GM23338 (cell line): ENCODE measurements at regions not wholly inside any gene's neighbourhood (a gene's known extent, or its start where the extent isn't known, plus 50 kb on each side); places are given as distances from the start of the nearest gene placed in this dataset.

ENCODE experiments used
- ATAC-seq: fragments of 200-7000 bp; cut with Tn5 transposase; 3 replicates; pipeline ENCODE4 v1.9.1; 2020
- DNase-seq: peaks from one replicate; pipeline ENCODE4 v3.0.0-alpha.2; 2015; ENCODE audit warnings: low spot score
- H2AFZ ChIP-seq: fragments of 200-600 bp; sonication (generic); 2 replicates; pipeline ENCODE4 v1.8.0; 2016; ENCODE audit warnings: antibody characterized with exemption, mild to moderate bottlenecking, moderate library complexity
- H3F3A ChIP-seq: fragments of 200-600 bp; sonication (generic); replicated peaks from 2 replicates; pipeline ENCODE4 v1.8.0; 2017; ENCODE audit warnings: antibody characterized with exemption, mixed run types, low read depth
- H3K27ac ChIP-seq: fragments of 200-600 bp; sonication (generic); 2 replicates; pipeline ENCODE4 v1.6.1; 2016; ENCODE audit warnings: low read depth
- H3K27me3 ChIP-seq: fragments of 200-600 bp; sonication (generic); 2 replicates; pipeline ENCODE4 v1.8.0; 2016; ENCODE audit warnings: mild to moderate bottlenecking, mixed run types, moderate library complexity; ENCODE audit not compliant: insufficient read depth
- H3K36me3 ChIP-seq: fragments of 200-600 bp; sonication (generic); 2 replicates; pipeline ENCODE4 v1.8.0; 2016; ENCODE audit warnings: mild to moderate bottlenecking; ENCODE audit not compliant: insufficient read depth
- H3K4me1 ChIP-seq: fragments of 200-600 bp; sonication (generic); 2 replicates; pipeline ENCODE4 v1.8.0; 2016; ENCODE audit warnings: mild to moderate bottlenecking, moderate library complexity; ENCODE audit not compliant: insufficient read depth
- H3K4me2 ChIP-seq: fragments of 200-600 bp; sonication (generic); 2 replicates; pipeline ENCODE4 v1.7.1; 2017; ENCODE audit warnings: mixed run types
- H3K4me3 ChIP-seq: fragments of 200-600 bp; sonication (generic); 2 replicates; pipeline ENCODE4 v1.6.1; 2016; ENCODE audit warnings: mixed run types
- H3K79me2 ChIP-seq: fragments of 200-600 bp; sonication (generic); replicated peaks from 2 replicates; pipeline ENCODE4 v1.8.0; 2017; ENCODE audit warnings: mild to moderate bottlenecking; ENCODE audit not compliant: insufficient read depth
- H3K9me2 ChIP-seq: fragments of 200-600 bp; sonication (generic); 2 replicates; pipeline ENCODE4 v1.8.0; 2017; ENCODE audit not compliant: insufficient read depth
- H4K20me1 ChIP-seq: fragments of 200-600 bp; sonication (generic); replicated peaks from 2 replicates; pipeline ENCODE4 v1.8.0; 2017; ENCODE audit warnings: mild to moderate bottlenecking; ENCODE audit not compliant: insufficient read depth
- H3K27ac Mint-ChIP-seq: 2 replicates; pipeline ENCODE4 v1.8.0; 2020; ENCODE audit warnings: inconsistent platforms, mild to moderate bottlenecking, moderate library complexity, mixed read lengths
- H3K27me3 Mint-ChIP-seq: 3 replicates; pipeline ENCODE4 v1.8.0; 2022; ENCODE audit warnings: low read depth, mild to moderate bottlenecking, moderate library complexity, mixed read lengths, inconsistent platforms; ENCODE audit not compliant: insufficient read depth, poor library complexity
- H3K36me3 Mint-ChIP-seq: 3 replicates; pipeline ENCODE4 v1.8.0; 2021; ENCODE audit warnings: low read depth, mild to moderate bottlenecking, inconsistent platforms, moderate library complexity, mixed read lengths
- H3K4me1 Mint-ChIP-seq: 3 replicates; pipeline ENCODE4 v1.8.0; 2020; ENCODE audit warnings: mild to moderate bottlenecking, inconsistent platforms, mixed read lengths
- H3K4me3 Mint-ChIP-seq: 3 replicates; pipeline ENCODE4 v1.8.0; 2021; ENCODE audit warnings: moderate library complexity, mild to moderate bottlenecking, inconsistent platforms, mixed read lengths
- H3K9me3 Mint-ChIP-seq: 3 replicates; pipeline ENCODE4 v1.8.0; 2020; ENCODE audit warnings: moderate library complexity, mild to moderate bottlenecking, inconsistent platforms, mixed read lengths
- CREB1 ChIP-seq: fragments of 250-450 bp; sonication (Bioruptor Pico); IDR thresholded peaks from 2 replicates; pipeline ENCODE4 v1.5.0; 2020; ENCODE audit warnings: low read depth, mild to moderate bottlenecking, moderate library complexity
- EZH2 ChIP-seq: fragments of 200-600 bp; sonication (generic); IDR thresholded peaks from one replicate; pipeline ENCODE4 v1.8.0; 2017; ENCODE audit warnings: antibody characterized with exemption, mild to moderate bottlenecking, low read depth; ENCODE audit not compliant: unreplicated experiment
- EZH2phosphoT487 ChIP-seq: fragments of 200-600 bp; sonication (generic); IDR thresholded peaks from one replicate; pipeline ENCODE4 v1.8.1; 2018; ENCODE audit warnings: antibody characterized with exemption; ENCODE audit not compliant: unreplicated experiment
- JUNB ChIP-seq: IDR thresholded peaks from one replicate; pipeline ENCODE4 v1.6.1; 2016; ENCODE audit warnings: antibody characterized with exemption; ENCODE audit not compliant: unreplicated experiment
- NANOG ChIP-seq: IDR thresholded peaks from 2 replicates; pipeline ENCODE4 v1.6.1; 2016; ENCODE audit warnings: antibody characterized with exemption, borderline replicate concordance
- POLR2AphosphoS5 ChIP-seq: IDR thresholded peaks from 2 replicates; pipeline ENCODE4 v1.6.1; 2016; ENCODE audit warnings: antibody characterized with exemption, low read depth
- STAT1 ChIP-seq: IDR thresholded peaks from one replicate; pipeline ENCODE4 v1.6.1; 2016; ENCODE audit warnings: antibody characterized with exemption; ENCODE audit not compliant: unreplicated experiment
- ZNF114 ChIP-seq: fragments of 250-450 bp; sonication (Bioruptor Pico); IDR thresholded peaks from 2 replicates; pipeline ENCODE4 v1.5.0; 2020; ENCODE audit warnings: mild to moderate bottlenecking, moderate library complexity
- ZNF331 ChIP-seq: fragments of 250-450 bp; sonication (Bioruptor Pico); IDR thresholded peaks from 2 replicates; pipeline ENCODE4 v1.5.0; 2020; ENCODE audit warnings: low read depth, mild to moderate bottlenecking, moderate library complexity
- TF ChIP-seq, protein P1 (sequence below): IDR thresholded peaks from 2 replicates; pipeline ENCODE4 v1.6.1; 2016; ENCODE audit warnings: antibody characterized with exemption
- TF ChIP-seq, protein P2 (sequence below): fragments of 250-450 bp; sonication (Bioruptor Pico); IDR thresholded peaks from 2 replicates; pipeline ENCODE4 v1.5.0; 2020; ENCODE audit warnings: mild to moderate bottlenecking, moderate library complexity
- TF ChIP-seq, protein P3 (sequence below), 2 experiments: fragments of 200-600 bp in 1 of 2; sonication (generic) in 1 of 2; conservative IDR thresholded peaks; 2 replicates each; pipeline versions ENCODE4 v1.5.1 to v1.6.1; 2016 to 2017; ENCODE audit warnings: antibody characterized with exemption in 2 of 2, low read depth in 2 of 2, mild to moderate bottlenecking in 2 of 2, moderate library complexity in 1 of 2
- TF ChIP-seq, protein P4 (sequence below): IDR thresholded peaks from one replicate; pipeline ENCODE4 v1.6.1; 2018; ENCODE audit warnings: antibody characterized with exemption; ENCODE audit not compliant: unreplicated experiment

DNA sequence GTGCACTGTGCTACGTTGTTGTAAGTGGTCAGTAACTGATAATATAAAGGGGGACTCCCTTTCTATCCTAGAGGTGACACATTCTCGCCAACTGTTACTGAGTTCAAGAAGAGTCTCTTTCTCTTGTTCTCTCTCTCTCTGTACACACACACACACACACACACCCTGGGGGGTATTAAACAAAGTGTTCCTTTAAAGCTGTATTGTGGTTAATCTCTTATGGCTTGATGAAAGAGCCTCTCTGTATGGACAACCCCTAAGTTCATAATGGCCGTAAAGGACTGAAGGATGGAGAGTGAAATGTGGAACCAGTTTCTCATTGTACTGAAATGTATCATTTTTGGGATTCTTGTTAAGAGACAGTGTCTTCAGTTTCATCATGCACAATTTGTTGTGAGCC is 145.2 kb upstream of the BMPER start:
- H3K27me3 ChIP-seq: no peaks in the 10 kb centered on the region
- Mint-ChIP-seq H3K9me3 (no peaks in the 10 kb centered on the region), H3K4me1 (peaks cover 14% of the 10 kb centered on the region), H3K27ac (no peak overlapping the region), H3K27me3 (no peaks in the 10 kb centered on the region), H3K4me3 (no peak overlapping the region), H3K36me3 (no peaks in the 10 kb centered on the region)
- no peaks in the 10 kb centered on the region for H3K9me2 ChIP-seq
- no peaks in the 10 kb centered on the region for H3F3A ChIP-seq
- H3K4me3 ChIP-seq: no peak overlapping the region
- no peak for DNase-seq
- no peaks in the 10 kb centered on the region for H4K20me1 ChIP-seq
- H3K4me2 ChIP-seq: no peak overlapping the region
- no peak overlapping the region for H2AFZ ChIP-seq
- TF ChIP-seq, protein P1, sequence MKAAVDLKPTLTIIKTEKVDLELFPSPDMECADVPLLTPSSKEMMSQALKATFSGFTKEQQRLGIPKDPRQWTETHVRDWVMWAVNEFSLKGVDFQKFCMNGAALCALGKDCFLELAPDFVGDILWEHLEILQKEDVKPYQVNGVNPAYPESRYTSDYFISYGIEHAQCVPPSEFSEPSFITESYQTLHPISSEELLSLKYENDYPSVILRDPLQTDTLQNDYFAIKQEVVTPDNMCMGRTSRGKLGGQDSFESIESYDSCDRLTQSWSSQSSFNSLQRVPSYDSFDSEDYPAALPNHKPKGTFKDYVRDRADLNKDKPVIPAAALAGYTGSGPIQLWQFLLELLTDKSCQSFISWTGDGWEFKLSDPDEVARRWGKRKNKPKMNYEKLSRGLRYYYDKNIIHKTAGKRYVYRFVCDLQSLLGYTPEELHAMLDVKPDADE: no peak
- TF ChIP-seq EZH2: no peak
- TF ChIP-seq, protein P2, sequence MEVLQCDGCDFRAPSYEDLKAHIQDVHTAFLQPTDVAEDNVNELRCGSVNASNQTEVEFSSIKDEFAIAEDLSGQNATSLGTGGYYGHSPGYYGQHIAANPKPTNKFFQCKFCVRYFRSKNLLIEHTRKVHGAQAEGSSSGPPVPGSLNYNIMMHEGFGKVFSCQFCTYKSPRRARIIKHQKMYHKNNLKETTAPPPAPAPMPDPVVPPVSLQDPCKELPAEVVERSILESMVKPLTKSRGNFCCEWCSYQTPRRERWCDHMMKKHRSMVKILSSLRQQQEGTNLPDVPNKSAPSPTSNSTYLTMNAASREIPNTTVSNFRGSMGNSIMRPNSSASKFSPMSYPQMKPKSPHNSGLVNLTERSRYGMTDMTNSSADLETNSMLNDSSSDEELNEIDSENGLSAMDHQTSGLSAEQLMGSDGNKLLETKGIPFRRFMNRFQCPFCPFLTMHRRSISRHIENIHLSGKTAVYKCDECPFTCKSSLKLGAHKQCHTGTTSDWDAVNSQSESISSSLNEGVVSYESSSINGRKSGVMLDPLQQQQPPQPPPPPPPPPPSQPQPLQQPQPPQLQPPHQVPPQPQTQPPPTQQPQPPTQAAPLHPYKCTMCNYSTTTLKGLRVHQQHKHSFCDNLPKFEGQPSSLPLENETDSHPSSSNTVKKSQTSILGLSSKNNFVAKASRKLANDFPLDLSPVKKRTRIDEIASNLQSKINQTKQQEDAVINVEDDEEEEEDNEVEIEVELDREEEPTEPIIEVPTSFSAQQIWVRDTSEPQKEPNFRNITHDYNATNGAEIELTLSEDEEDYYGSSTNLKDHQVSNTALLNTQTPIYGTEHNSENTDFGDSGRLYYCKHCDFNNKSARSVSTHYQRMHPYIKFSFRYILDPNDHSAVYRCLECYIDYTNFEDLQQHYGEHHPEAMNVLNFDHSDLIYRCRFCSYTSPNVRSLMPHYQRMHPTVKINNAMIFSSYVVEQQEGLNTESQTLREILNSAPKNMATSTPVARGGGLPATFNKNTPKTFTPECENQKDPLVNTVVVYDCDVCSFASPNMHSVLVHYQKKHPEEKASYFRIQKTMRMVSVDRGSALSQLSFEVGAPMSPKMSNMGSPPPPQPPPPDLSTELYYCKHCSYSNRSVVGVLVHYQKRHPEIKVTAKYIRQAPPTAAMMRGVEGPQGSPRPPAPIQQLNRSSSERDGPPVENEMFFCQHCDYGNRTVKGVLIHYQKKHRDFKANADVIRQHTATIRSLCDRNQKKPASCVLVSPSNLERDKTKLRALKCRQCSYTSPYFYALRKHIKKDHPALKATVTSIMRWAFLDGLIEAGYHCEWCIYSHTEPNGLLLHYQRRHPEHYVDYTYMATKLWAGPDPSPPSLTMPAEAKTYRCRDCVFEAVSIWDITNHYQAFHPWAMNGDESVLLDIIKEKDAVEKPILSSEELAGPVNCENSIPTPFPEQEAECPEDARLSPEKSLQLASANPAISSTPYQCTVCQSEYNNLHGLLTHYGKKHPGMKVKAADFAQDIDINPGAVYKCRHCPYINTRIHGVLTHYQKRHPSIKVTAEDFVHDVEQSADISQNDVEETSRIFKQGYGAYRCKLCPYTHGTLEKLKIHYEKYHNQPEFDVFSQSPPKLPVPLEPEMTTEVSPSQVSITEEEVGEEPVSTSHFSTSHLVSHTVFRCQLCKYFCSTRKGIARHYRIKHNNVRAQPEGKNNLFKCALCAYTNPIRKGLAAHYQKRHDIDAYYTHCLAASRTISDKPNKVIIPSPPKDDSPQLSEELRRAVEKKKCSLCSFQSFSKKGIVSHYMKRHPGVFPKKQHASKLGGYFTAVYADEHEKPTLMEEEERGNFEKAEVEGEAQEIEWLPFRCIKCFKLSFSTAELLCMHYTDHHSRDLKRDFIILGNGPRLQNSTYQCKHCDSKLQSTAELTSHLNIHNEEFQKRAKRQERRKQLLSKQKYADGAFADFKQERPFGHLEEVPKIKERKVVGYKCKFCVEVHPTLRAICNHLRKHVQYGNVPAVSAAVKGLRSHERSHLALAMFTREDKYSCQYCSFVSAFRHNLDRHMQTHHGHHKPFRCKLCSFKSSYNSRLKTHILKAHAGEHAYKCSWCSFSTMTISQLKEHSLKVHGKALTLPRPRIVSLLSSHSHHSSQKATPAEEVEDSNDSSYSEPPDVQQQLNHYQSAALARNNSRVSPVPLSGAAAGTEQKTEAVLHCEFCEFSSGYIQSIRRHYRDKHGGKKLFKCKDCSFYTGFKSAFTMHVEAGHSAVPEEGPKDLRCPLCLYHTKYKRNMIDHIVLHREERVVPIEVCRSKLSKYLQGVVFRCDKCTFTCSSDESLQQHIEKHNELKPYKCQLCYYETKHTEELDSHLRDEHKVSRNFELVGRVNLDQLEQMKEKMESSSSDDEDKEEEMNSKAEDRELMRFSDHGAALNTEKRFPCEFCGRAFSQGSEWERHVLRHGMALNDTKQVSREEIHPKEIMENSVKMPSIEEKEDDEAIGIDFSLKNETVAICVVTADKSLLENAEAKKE (CRISPR knock-in tag): no peak
- no peak for TF ChIP-seq POLR2AphosphoS5
- TF ChIP-seq CREB1 (CRISPR knock-in tag): no peak
- TF ChIP-seq NANOG: no peak
- TF ChIP-seq JUNB: no peak
- no peak for TF ChIP-seq ZNF114 (CRISPR knock-in tag)
- TF ChIP-seq ZNF331 (CRISPR knock-in tag): no peak
- TF ChIP-seq, protein P3, sequence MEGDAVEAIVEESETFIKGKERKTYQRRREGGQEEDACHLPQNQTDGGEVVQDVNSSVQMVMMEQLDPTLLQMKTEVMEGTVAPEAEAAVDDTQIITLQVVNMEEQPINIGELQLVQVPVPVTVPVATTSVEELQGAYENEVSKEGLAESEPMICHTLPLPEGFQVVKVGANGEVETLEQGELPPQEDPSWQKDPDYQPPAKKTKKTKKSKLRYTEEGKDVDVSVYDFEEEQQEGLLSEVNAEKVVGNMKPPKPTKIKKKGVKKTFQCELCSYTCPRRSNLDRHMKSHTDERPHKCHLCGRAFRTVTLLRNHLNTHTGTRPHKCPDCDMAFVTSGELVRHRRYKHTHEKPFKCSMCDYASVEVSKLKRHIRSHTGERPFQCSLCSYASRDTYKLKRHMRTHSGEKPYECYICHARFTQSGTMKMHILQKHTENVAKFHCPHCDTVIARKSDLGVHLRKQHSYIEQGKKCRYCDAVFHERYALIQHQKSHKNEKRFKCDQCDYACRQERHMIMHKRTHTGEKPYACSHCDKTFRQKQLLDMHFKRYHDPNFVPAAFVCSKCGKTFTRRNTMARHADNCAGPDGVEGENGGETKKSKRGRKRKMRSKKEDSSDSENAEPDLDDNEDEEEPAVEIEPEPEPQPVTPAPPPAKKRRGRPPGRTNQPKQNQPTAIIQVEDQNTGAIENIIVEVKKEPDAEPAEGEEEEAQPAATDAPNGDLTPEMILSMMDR (conservative IDR thresholded peaks at IDR 0.05; ENCODE audit: low read depth in 2 of 2): no peak
- TF ChIP-seq EZH2phosphoT487: no peak
- no peak for TF ChIP-seq STAT1
- TF ChIP-seq, protein P4, sequence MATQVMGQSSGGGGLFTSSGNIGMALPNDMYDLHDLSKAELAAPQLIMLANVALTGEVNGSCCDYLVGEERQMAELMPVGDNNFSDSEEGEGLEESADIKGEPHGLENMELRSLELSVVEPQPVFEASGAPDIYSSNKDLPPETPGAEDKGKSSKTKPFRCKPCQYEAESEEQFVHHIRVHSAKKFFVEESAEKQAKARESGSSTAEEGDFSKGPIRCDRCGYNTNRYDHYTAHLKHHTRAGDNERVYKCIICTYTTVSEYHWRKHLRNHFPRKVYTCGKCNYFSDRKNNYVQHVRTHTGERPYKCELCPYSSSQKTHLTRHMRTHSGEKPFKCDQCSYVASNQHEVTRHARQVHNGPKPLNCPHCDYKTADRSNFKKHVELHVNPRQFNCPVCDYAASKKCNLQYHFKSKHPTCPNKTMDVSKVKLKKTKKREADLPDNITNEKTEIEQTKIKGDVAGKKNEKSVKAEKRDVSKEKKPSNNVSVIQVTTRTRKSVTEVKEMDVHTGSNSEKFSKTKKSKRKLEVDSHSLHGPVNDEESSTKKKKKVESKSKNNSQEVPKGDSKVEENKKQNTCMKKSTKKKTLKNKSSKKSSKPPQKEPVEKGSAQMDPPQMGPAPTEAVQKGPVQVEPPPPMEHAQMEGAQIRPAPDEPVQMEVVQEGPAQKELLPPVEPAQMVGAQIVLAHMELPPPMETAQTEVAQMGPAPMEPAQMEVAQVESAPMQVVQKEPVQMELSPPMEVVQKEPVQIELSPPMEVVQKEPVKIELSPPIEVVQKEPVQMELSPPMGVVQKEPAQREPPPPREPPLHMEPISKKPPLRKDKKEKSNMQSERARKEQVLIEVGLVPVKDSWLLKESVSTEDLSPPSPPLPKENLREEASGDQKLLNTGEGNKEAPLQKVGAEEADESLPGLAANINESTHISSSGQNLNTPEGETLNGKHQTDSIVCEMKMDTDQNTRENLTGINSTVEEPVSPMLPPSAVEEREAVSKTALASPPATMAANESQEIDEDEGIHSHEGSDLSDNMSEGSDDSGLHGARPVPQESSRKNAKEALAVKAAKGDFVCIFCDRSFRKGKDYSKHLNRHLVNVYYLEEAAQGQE: no peak
- H3K27ac ChIP-seq: no peak overlapping the region
- no peaks in the 10 kb centered on the region for H3K79me2 ChIP-seq
- no peak for ATAC-seq
- peaks cover 6% of the 10 kb centered on the region; the same call in 1 of the 2 replicates for H3K4me1 ChIP-seq
- H3K36me3 ChIP-seq: no peaks in the 10 kb centered on the region
